Adrenal gland (tissue), 5 donors: ENCODE measurements at regions not wholly inside any gene's neighbourhood (a gene's known extent, or its start where the extent isn't known, plus 50 kb on each side); places are given as distances from the start of the nearest gene placed in this dataset.

Experiments used
- POLR2A ChIP-seq, 2 donors: fragments of 450-650 bp; IDR thresholded peaks; one replicate each; pipeline ENCODE4 v1.6.1; 2017; ENCODE audit warnings: antibody characterized with exemption in 2 of 2, mild to moderate bottlenecking in 2 of 2, moderate library complexity in 1 of 2
- TF ChIP-seq, protein P1 (sequence below), 6 experiments: fragments of 450-650 bp in 4 of 6; fragments of 200-600 bp in 2 of 6; sonication (generic) in 1 of 6; IDR thresholded peaks; 1 replicate in 5 of 6; 2 replicates in 1 of 6; pipeline versions ENCODE4 v1.5.1 to v1.8.0; 2016 to 2021; ENCODE audit warnings: antibody characterized with exemption in 6 of 6, mild to moderate bottlenecking in 2 of 6, moderate library complexity in 1 of 6
- donor health status: DM: no; HTN: no; CAD: no.

DNA sequence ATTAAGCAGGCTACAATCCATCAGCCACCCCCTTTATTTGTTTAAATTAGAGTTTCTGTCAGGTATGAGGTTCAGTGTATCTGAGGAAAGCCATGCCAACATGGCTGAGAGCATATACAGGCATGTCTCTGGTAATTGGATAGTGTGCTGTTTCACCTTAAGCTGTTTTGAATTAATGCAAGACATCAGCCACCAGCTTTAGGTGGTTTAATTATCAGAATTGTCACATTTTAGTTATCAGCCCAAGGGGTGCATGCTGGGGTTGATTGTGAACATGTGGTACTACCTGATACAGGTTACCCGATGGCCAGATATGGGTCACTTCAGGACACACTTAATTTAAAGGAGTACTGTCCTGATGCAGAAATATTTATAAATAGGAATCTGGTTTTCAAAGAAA lies 353.2 kb upstream of the TENM3 start:
- TF ChIP-seq POLR2A (IDR thresholded peaks at IDR 0.05), result no peak
- TF ChIP-seq, protein P1, sequence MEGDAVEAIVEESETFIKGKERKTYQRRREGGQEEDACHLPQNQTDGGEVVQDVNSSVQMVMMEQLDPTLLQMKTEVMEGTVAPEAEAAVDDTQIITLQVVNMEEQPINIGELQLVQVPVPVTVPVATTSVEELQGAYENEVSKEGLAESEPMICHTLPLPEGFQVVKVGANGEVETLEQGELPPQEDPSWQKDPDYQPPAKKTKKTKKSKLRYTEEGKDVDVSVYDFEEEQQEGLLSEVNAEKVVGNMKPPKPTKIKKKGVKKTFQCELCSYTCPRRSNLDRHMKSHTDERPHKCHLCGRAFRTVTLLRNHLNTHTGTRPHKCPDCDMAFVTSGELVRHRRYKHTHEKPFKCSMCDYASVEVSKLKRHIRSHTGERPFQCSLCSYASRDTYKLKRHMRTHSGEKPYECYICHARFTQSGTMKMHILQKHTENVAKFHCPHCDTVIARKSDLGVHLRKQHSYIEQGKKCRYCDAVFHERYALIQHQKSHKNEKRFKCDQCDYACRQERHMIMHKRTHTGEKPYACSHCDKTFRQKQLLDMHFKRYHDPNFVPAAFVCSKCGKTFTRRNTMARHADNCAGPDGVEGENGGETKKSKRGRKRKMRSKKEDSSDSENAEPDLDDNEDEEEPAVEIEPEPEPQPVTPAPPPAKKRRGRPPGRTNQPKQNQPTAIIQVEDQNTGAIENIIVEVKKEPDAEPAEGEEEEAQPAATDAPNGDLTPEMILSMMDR (IDR thresholded peaks at IDR 0.05), result no peak
